H9 (cell line): ENCODE measurements at regions not wholly inside any gene's neighbourhood (a gene's known extent, or its start where the extent isn't known, plus 50 kb on each side); places are given as distances from the start of the nearest gene placed in this dataset.
"Not testable (repeated sequence)": the region's sequence is repeated elsewhere in the genome, so short reads cannot be mapped to it uniquely, and the experiment has no call there.

Experiments used
- DNase-seq: peaks from one replicate; pipeline ENCODE4 v3.0.0-alpha.2; 2017
- H2AFZ ChIP-seq: one replicate; pipeline ENCODE4 v1.6.1; 2013; ENCODE audit warnings: mild to moderate bottlenecking, low read length, control low read depth, moderate library complexity
- H2AK5ac ChIP-seq: 2 replicates; pipeline ENCODE4 v1.6.1; 2013; ENCODE audit warnings: low read length, control low read depth, mixed read lengths; ENCODE audit not compliant: insufficient read length
- H2BK120ac ChIP-seq: one replicate; pipeline ENCODE4 v1.6.1; 2013; ENCODE audit warnings: low read depth, mild to moderate bottlenecking, low read length, control low read depth, inconsistent platforms; ENCODE audit not compliant: poor library complexity, severe bottlenecking
- H2BK12ac ChIP-seq: 2 replicates; pipeline ENCODE4 v1.6.1; 2013; ENCODE audit warnings: low read length, control low read depth, mixed read lengths, low read depth; ENCODE audit not compliant: insufficient read length
- H2BK15ac ChIP-seq: 2 replicates; pipeline ENCODE4 v1.6.1; 2013; ENCODE audit warnings: low read depth, low read length, control low read depth
- H2BK20ac ChIP-seq: one replicate; pipeline ENCODE4 v1.6.1; 2013; ENCODE audit warnings: low read depth, mild to moderate bottlenecking, low read length, control low read depth, inconsistent platforms; ENCODE audit not compliant: poor library complexity, severe bottlenecking
- H2BK5ac ChIP-seq: 2 replicates; pipeline ENCODE4 v1.6.1; 2013; ENCODE audit warnings: low read length, control low read depth, mixed read lengths; ENCODE audit not compliant: insufficient read length
- H3K14ac ChIP-seq: 2 replicates; pipeline ENCODE4 v1.6.1; 2013; ENCODE audit warnings: low read length, control low read depth; ENCODE audit not compliant: insufficient read depth
- H3K18ac ChIP-seq: 2 replicates; pipeline ENCODE4 v1.6.1; 2013; ENCODE audit warnings: low read depth, mild to moderate bottlenecking, mixed read lengths, low read length, control low read depth; ENCODE audit not compliant: insufficient read length
- H3K23ac ChIP-seq: 2 replicates; pipeline ENCODE4 v1.6.1; 2013; ENCODE audit warnings: low read length, control low read depth, mixed read lengths, low read depth; ENCODE audit not compliant: insufficient read length
- H3K23me2 ChIP-seq: 2 replicates; pipeline ENCODE4 v1.6.1; 2013; ENCODE audit warnings: low read depth, mild to moderate bottlenecking, mixed read lengths, low read length, control low read depth; ENCODE audit not compliant: insufficient read length, poor library complexity, severe bottlenecking
- H3K27ac ChIP-seq: 2 replicates; pipeline ENCODE4 v1.5.1; 2013; ENCODE audit warnings: low read length, control low read depth, mixed read lengths, low read depth; ENCODE audit not compliant: insufficient read length
- H3K27me3 ChIP-seq: 2 replicates; pipeline ENCODE4 v1.6.1; 2013; ENCODE audit warnings: low read length, control low read depth, inconsistent platforms; ENCODE audit not compliant: insufficient read depth
- H3K4ac ChIP-seq: 2 replicates; pipeline ENCODE4 v1.6.1; 2013; ENCODE audit warnings: low read depth, mild to moderate bottlenecking, control low read depth, inconsistent platforms, low read length, moderate library complexity
- H3K4me1 ChIP-seq: 2 replicates; pipeline ENCODE4 v1.6.1; 2013; ENCODE audit warnings: low read length, control low read depth, inconsistent platforms; ENCODE audit not compliant: insufficient read depth
- H3K4me2 ChIP-seq: 2 replicates; pipeline ENCODE4 v1.6.1; 2013; ENCODE audit warnings: low read length, control low read depth, mixed read lengths; ENCODE audit not compliant: insufficient read length, insufficient read depth
- H3K56ac ChIP-seq: 2 replicates; pipeline ENCODE4 v1.6.1; 2013; ENCODE audit warnings: low read depth, mild to moderate bottlenecking, mixed read lengths, low read length, control low read depth; ENCODE audit not compliant: insufficient read length
- H3K79me1 ChIP-seq: 2 replicates; pipeline ENCODE4 v1.6.1; 2013; ENCODE audit warnings: low read depth, mild to moderate bottlenecking, moderate library complexity, low read length, control low read depth, inconsistent platforms; ENCODE audit not compliant: insufficient read depth, poor library complexity, severe bottlenecking
- H3K79me2 ChIP-seq: 2 replicates; pipeline ENCODE4 v1.6.1; 2013; ENCODE audit warnings: low read length, control low read depth, inconsistent platforms; ENCODE audit not compliant: insufficient read depth
- H3K9ac ChIP-seq: 2 replicates; pipeline ENCODE4 v1.6.1; 2013; ENCODE audit warnings: low read length, control low read depth, mixed read lengths; ENCODE audit not compliant: insufficient read length; ENCODE audit errors: extremely low read depth
- H3K9me3 ChIP-seq: one replicate; pipeline ENCODE4 v1.6.1; 2013; ENCODE audit warnings: low read depth, low read length, inconsistent platforms; ENCODE audit not compliant: control insufficient read depth
- H3T11ph ChIP-seq: one replicate; pipeline ENCODE4 v1.6.1; 2013; ENCODE audit warnings: mild to moderate bottlenecking, low read length, control low read depth, inconsistent platforms
- H4K20me1 ChIP-seq: one replicate; pipeline ENCODE4 v1.6.1; 2013; ENCODE audit not compliant: control insufficient read depth, insufficient read length, insufficient read depth
- H4K5ac ChIP-seq: 2 replicates; pipeline ENCODE4 v1.6.1; 2013; ENCODE audit warnings: low read depth, mild to moderate bottlenecking, mixed read lengths, low read length, control low read depth; ENCODE audit not compliant: insufficient read length
- H4K8ac ChIP-seq: replicated peaks from 2 replicates; pipeline ENCODE4 v1.6.1; 2013; ENCODE audit warnings: low read length, control low read depth, mixed read lengths, low read depth; ENCODE audit not compliant: insufficient read length
- H4K91ac ChIP-seq: 2 replicates; pipeline ENCODE4 v1.6.1; 2013; ENCODE audit warnings: low read depth, mild to moderate bottlenecking, moderate library complexity, mixed read lengths, low read length, control low read depth; ENCODE audit not compliant: insufficient read length
- H3K27ac Mint-ChIP-seq, 3 experiments: 2 replicates in 2 of 3; 3 replicates in 1 of 3; pipeline ENCODE4 v1.8.0; 2020 to 2021; ENCODE audit warnings: mixed read lengths in 3 of 3, mild to moderate bottlenecking in 1 of 3, moderate library complexity in 1 of 3
- H3K27me3 Mint-ChIP-seq: 2 replicates; pipeline ENCODE4 v1.8.0; 2021; ENCODE audit warnings: low read depth, mild to moderate bottlenecking, moderate library complexity, mixed read lengths
- H3K36me3 Mint-ChIP-seq, 3 experiments: 2 replicates in 2 of 3; 3 replicates in 1 of 3; pipeline ENCODE4 v1.8.0; 2020 to 2021; ENCODE audit warnings: low read depth in 3 of 3, mixed read lengths in 3 of 3; ENCODE audit not compliant: insufficient read depth in 1 of 3
- H3K4me1 Mint-ChIP-seq, 2 experiments: 2 replicates each; pipeline ENCODE4 v1.8.0; 2020; ENCODE audit warnings: mixed read lengths in 2 of 2
- H3K4me3 Mint-ChIP-seq, 2 experiments: 2 replicates in 1 of 2; 3 replicates in 1 of 2; pipeline ENCODE4 v1.8.0; 2020 to 2021; ENCODE audit warnings: mild to moderate bottlenecking in 2 of 2, mixed read lengths in 2 of 2, moderate library complexity in 1 of 2
- H3K9me3 Mint-ChIP-seq, 2 experiments: 2 replicates in 1 of 2; 3 replicates in 1 of 2; pipeline ENCODE4 v1.8.0; 2020; ENCODE audit warnings: mild to moderate bottlenecking in 2 of 2, mixed read lengths in 2 of 2, moderate library complexity in 1 of 2
- CTCF ChIP-seq: fragments of 200-600 bp; sonication (generic); conservative IDR thresholded peaks from 3 replicates; pipeline ENCODE4 v1.8.0; 2021; ENCODE audit warnings: antibody characterized with exemption, mild to moderate bottlenecking
- WGBS: extraction: QIAGEN DNeasy Blood & Tissue Kit; methylation state at CpG from one replicate; pipeline ENCODE4 v1.1.7; 2013; ENCODE audit warnings: missing lambda C conversion rate, low lambda C conversion rate, mixed read lengths; ENCODE audit not compliant: insufficient read length; ENCODE audit errors: extremely low coverage; 5-methylcytosine and 5-hydroxymethylcytosine counted together

GRCh38 chr10:29229258-29229705 is 59.6 kb upstream of the LYZL1 start:
- no peak overlapping the region for H2BK15ac ChIP-seq
- no peak overlapping the region for H2AK5ac ChIP-seq
- no peak overlapping the region for H3K4ac ChIP-seq
- Mint-ChIP-seq H3K4me3 (no peak overlapping the region), H3K9me3 (no peaks in the 10 kb centered on the region), H3K27ac (no peak overlapping the region), H3K4me1 (peaks cover 10 to 15% of the 10 kb centered on the region in 2 experiments), H3K36me3 (no peaks in the 10 kb centered on the region), H3K27me3 (peaks cover 5% of the 10 kb centered on the region; the same call in 1 of the 2 replicates)
- DNase-seq: no peak
- no peak overlapping the region for H3K18ac ChIP-seq
- no peak overlapping the region for H3K4me2 ChIP-seq
- no peaks in the 10 kb centered on the region for H3K9me3 ChIP-seq
- peaks cover 7% of the 10 kb centered on the region; the same call in 1 of the 2 replicates for H3K4me1 ChIP-seq
- H3K27ac ChIP-seq: no peak overlapping the region
- no peak overlapping the region for H3T11ph ChIP-seq
- no peak overlapping the region; the same call in 1 of the 2 replicates for H3K14ac ChIP-seq
- no peak overlapping the region for H2BK20ac ChIP-seq
- H3K79me1 ChIP-seq: no peaks in the 10 kb centered on the region
- no peak overlapping the region for H4K8ac ChIP-seq
- H4K91ac ChIP-seq: no peak overlapping the region
- no peak overlapping the region for H2AFZ ChIP-seq
- WGBS: no CpG with 5 or more reads among the region's 15 CpGs
- no peaks in the 10 kb centered on the region for H4K20me1 ChIP-seq
- H3K9ac ChIP-seq: no peak overlapping the region
- no peak overlapping the region for H3K56ac ChIP-seq
- no peaks in the 10 kb centered on the region for H3K79me2 ChIP-seq
- H2BK5ac ChIP-seq: no peak overlapping the region
- no peak overlapping the region for H3K23ac ChIP-seq
- no peaks in the 10 kb centered on the region for H3K27me3 ChIP-seq
- TF ChIP-seq CTCF: no peak
- no peak overlapping the region for H2BK120ac ChIP-seq
- H4K5ac ChIP-seq: no peak overlapping the region
- no peak overlapping the region for H2BK12ac ChIP-seq
- no peaks in the 10 kb centered on the region for H3K23me2 ChIP-seq

- H2BK120ac ChIP-seq, DNase-seq, H3K79me1 ChIP-seq, H3K4ac ChIP-seq, H2BK12ac ChIP-seq, H3K27me3 ChIP-seq, H3K23me2 ChIP-seq, H3K18ac ChIP-seq, H2AK5ac ChIP-seq, H3K9me3 ChIP-seq, H3K27me3 Mint-ChIP-seq, H2BK20ac ChIP-seq, H3K14ac ChIP-seq, H2BK15ac ChIP-seq, H3K4me1 Mint-ChIP-seq, H3K23ac ChIP-seq, H3K4me3 Mint-ChIP-seq, H2BK5ac ChIP-seq, H3K4me1 ChIP-seq, H4K8ac ChIP-seq, H4K20me1 ChIP-seq, H3K9me3 Mint-ChIP-seq, H4K5ac ChIP-seq, H3K36me3 Mint-ChIP-seq, H4K91ac ChIP-seq, H2AFZ ChIP-seq, H3K9ac ChIP-seq, H3K27ac ChIP-seq, H3T11ph ChIP-seq, H3K4me2 ChIP-seq, H3K27ac Mint-ChIP-seq, H3K79me2 ChIP-seq, H3K56ac ChIP-seq: not testable (repeated sequence)
- no CpG with 5 or more reads among the region's 13 CpGs for WGBS
These were observed 52.0 kb upstream of the LYZL1 start for GRCh38 chr10:29236910-29237309.
